Kidney (tissue), 13 donors: ENCODE measurements at regions not wholly inside any gene's neighbourhood (a gene's known extent, or its start where the extent isn't known, plus 50 kb on each side); places are given as distances from the start of the nearest gene placed in this dataset.
A peak's percentile ranks its signal among the peaks of the same experiment; 100 is the strongest.
"Not testable (repeated sequence)": the region's sequence is repeated elsewhere in the genome, so short reads cannot be mapped to it uniquely, and the experiment has no call there.

Experiments
- DNase-seq, 5 donors: peaks; one replicate each; pipeline ENCODE4 v3.0.0-alpha.2; 2013 to 2020
- FAIRE-seq: peaks from 2 replicates; lab custom pipeline; 2012; peaks lifted over from hg19 to GRCh38; lab: Jason Lieb, UNC
- H3K27ac ChIP-seq, 2 donors: one replicate each; pipeline ENCODE4 v1.7.0; 2013; ENCODE audit warnings: low read depth in 2 of 2, low read length in 2 of 2, inconsistent platforms in 1 of 2
- H3K27me3 ChIP-seq: one replicate; pipeline ENCODE4 v1.7.1; 2013; ENCODE audit warnings: low read length, inconsistent platforms; ENCODE audit not compliant: control insufficient read depth, insufficient read depth
- H3K36me3 ChIP-seq, 3 donors: one replicate each; pipeline versions ENCODE4 v1.7.0 to v1.7.1; 2013; ENCODE audit warnings: low read length in 3 of 3, control low read depth in 1 of 3, inconsistent platforms in 1 of 3; ENCODE audit not compliant: insufficient read depth in 3 of 3, control insufficient read depth in 2 of 3
- H3K4me1 ChIP-seq, 3 donors: one replicate each; pipeline versions ENCODE4 v1.7.0 to v1.7.1; 2013; ENCODE audit warnings: low read length in 3 of 3, inconsistent platforms in 1 of 3, low read depth in 1 of 3; ENCODE audit not compliant: control insufficient read depth in 2 of 3, insufficient read depth in 2 of 3
- H3K4me3 ChIP-seq, 3 donors: one replicate each; pipeline versions ENCODE4 v1.7.0 to v1.8.1; 2013; ENCODE audit warnings: low read length in 3 of 3, control low read depth in 1 of 3, inconsistent platforms in 1 of 3
- H3K9ac ChIP-seq, 3 donors: one replicate each; pipeline versions ENCODE4 v1.7.0 to v1.7.1; 2013; ENCODE audit warnings: low read length in 3 of 3, control low read depth in 1 of 3, inconsistent platforms in 1 of 3
- H3K9me3 ChIP-seq, 3 donors: one replicate each; pipeline versions ENCODE4 v1.7.0 to v1.7.1; 2013; ENCODE audit warnings: low read length in 3 of 3, control low read depth in 1 of 3, inconsistent platforms in 1 of 3; ENCODE audit not compliant: control insufficient read depth in 2 of 3, insufficient read depth in 1 of 3
- CTCF ChIP-seq: IDR thresholded peaks from 3 replicates; pipeline ENCODE4 v1.5.1; 2012; ENCODE audit warnings: mild to moderate bottlenecking, moderate library complexity, borderline replicate concordance; ENCODE audit not compliant: insufficient read depth; ENCODE audit errors: extremely low read depth
- intact Hi-C: fragments of 100-400 bp; cut with DNase I; formaldehyde crosslinking; loops from one replicate; pipeline ENCODE4 v1.11.1; 2022
- donor health status: control.
- donor health status: control.
- donor health status: control.
- donor health status: control.
- donor health status: control.
- donor health status: DM: yes; HTN: yes; CAD: no.
- donor health status: Normal renal cell carcinoma (clear cell type).

GRCh38 chr1:30083800-30084464, 639.5 kb downstream of the MATN1 start:
- H3K36me3 ChIP-seq = no peaks in the 10 kb centered on the region
- no peaks in the 10 kb centered on the region for H3K9me3 ChIP-seq
- H3K9ac ChIP-seq = no peak overlapping the region
- DNase-seq (peak in 2 of 5 donors; percentile 25 to 60), FAIRE-seq (no peak)
- peaks cover 0 to 14% (median 7%) of the 10 kb centered on the region in 3 donors for H3K4me1 ChIP-seq
- peak overlapping the region; percentile 41 to 71 for H3K27ac ChIP-seq
- no peaks in the 10 kb centered on the region for H3K27me3 ChIP-seq
- TF ChIP-seq CTCF = no peak
- intact Hi-C loops = no loop called here
- H3K4me3 ChIP-seq = no peak overlapping the region

GRCh38 chr1:30081379-30082102, 641.8 kb downstream of the MATN1 start:
- intact Hi-C loops = no loop called here

DNA sequence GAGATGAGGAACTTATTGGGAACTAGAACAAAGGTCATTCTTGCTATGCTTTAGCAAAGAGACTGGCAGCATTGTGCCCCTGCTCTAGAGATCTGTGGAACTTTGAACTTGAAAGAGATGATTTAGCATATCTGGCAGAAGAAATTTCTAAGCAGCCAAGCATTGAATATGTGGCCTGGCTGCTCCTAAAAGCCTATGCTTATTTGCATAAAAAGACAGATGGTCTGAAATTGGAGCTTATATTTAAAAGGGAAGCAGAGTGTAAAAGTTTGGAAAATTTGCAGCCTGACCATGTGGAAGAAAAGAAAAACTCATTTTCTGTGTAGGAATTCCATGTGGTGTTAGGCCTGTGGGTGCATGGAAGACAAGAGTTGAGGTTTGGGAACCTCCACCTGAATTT, 647.5 kb downstream of the MATN1 start:
- FAIRE-seq, H3K27ac ChIP-seq, DNase-seq, H3K36me3 ChIP-seq, H3K27me3 ChIP-seq, H3K9ac ChIP-seq, H3K4me3 ChIP-seq, H3K9me3 ChIP-seq, H3K4me1 ChIP-seq, intact Hi-C loops: not testable (repeated sequence)

More at GRCh38 chr1:30081379-30082102, 641.8 kb downstream of the MATN1 start:
- no peaks in the 10 kb centered on the region for H3K27me3 ChIP-seq
- no peaks in the 10 kb centered on the region for H3K9me3 ChIP-seq
- no peak overlapping the region for H3K9ac ChIP-seq
- H3K4me1 ChIP-seq = peaks cover 0 to 14% (median 6%) of the 10 kb centered on the region in 3 donors
- FAIRE-seq (no peak), DNase-seq (peak in 2 of 5 donors; percentile 33 to 37)
- no peak overlapping the region for H3K4me3 ChIP-seq
- no peak for TF ChIP-seq CTCF
- H3K27ac ChIP-seq = no peak overlapping the region
- H3K36me3 ChIP-seq = no peaks in the 10 kb centered on the region

DNA sequence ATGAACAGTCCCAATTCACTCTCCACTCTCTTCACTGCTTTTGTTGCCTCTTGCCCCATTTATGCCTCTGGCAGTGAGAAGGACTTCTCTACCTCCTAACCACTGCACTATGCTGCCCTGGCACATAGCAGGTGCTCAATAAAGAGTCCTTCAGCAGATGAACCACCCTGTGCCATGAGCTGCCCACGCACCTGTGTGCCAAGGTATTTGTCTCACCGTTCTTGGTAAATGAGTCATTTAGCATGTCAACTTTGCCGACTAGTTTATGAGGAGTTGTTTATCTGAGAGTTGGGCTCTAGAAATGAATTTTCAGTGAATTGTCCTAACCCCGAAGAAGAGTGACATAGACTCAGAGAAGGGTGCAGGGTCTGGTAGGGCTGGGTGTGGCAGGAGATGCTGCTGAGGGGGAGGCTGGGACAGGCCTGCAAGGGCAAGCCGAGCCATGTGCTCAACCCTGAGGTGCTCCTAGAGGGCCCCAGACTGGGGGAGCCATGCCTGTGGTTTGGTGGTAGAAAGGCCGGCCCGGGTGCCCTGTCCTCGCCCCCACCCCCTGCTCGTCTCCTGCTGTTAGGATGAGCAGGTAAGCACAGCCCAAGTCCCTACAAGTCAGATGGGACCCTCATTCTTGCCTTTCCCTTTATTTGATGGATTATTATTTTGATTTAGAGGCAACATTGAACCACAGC, 654.5 kb downstream of the MATN1 start:
- H3K4me3 ChIP-seq = no peak overlapping the region
- FAIRE-seq = no peak
- H3K9me3 ChIP-seq = peaks cover 0 to 5% (median 0%) of the 10 kb centered on the region in 3 donors
- H3K27me3 ChIP-seq = no peaks in the 10 kb centered on the region
- intact Hi-C loops = no loop called here
- H3K9ac ChIP-seq = no peak overlapping the region
- no peaks in the 10 kb centered on the region for H3K36me3 ChIP-seq
- TF ChIP-seq CTCF = no peak
- H3K27ac ChIP-seq = no peak overlapping the region
- no peak for DNase-seq
- no peaks in the 10 kb centered on the region for H3K4me1 ChIP-seq
